SK-N-SH treated with all-trans-retinoic acid at 6 μM for 48 hours (cell line): ENCODE measurements at regions not wholly inside any gene's neighbourhood (a gene's known extent, or its start where the extent isn't known, plus 50 kb on each side); places are given as distances from the start of the nearest gene placed in this dataset.

Source experiments
- ARNTL ChIP-seq: fragments of 450-650 bp; formaldehyde crosslinking; IDR thresholded peaks from 2 replicates; pipeline ENCODE4 v1.5.0; 2020; ENCODE audit warnings: low read depth, mild to moderate bottlenecking, moderate library complexity, borderline replicate concordance
- CREB5 ChIP-seq: fragments of 250-450 bp; sonication (Bioruptor Pico); IDR thresholded peaks from 2 replicates; pipeline ENCODE4 v1.5.1; 2020; ENCODE audit warnings: low read depth, mild to moderate bottlenecking, moderate library complexity
- CSDC2 ChIP-seq: fragments of 250-450 bp; sonication (Bioruptor Pico); IDR thresholded peaks from 2 replicates; pipeline ENCODE4 v1.5.0; 2020; ENCODE audit warnings: mild to moderate bottlenecking, moderate library complexity
- ESRRG ChIP-seq: fragments of 250-450 bp; sonication (Bioruptor Pico); IDR thresholded peaks from 2 replicates; pipeline ENCODE4 v1.6.1; 2021; ENCODE audit warnings: mild to moderate bottlenecking
- GLIS3 ChIP-seq: fragments of 250-450 bp; sonication (Bioruptor Pico); IDR thresholded peaks from 2 replicates; pipeline ENCODE4 v1.5.0; 2020; ENCODE audit warnings: mild to moderate bottlenecking, moderate library complexity
- OSR1 ChIP-seq: fragments of 250-450 bp; sonication (Bioruptor Pico); IDR thresholded peaks from 2 replicates; pipeline ENCODE4 v1.8.0; 2022; ENCODE audit warnings: moderate library complexity, mild to moderate bottlenecking, inconsistent platforms
- RARB ChIP-seq: fragments of 250-450 bp; sonication (Bioruptor Pico); IDR thresholded peaks from 2 replicates; pipeline ENCODE4 v1.8.0; 2021; ENCODE audit warnings: mild to moderate bottlenecking, moderate library complexity
- TCF4 ChIP-seq: fragments of 250-450 bp; sonication (Bioruptor Pico); IDR thresholded peaks from 2 replicates; pipeline ENCODE4 v1.8.0; 2021; ENCODE audit warnings: mild to moderate bottlenecking, moderate library complexity, borderline replicate concordance
- ZFP3 ChIP-seq: fragments of 250-450 bp; sonication (Bioruptor Pico); IDR thresholded peaks from 2 replicates; pipeline ENCODE4 v1.5.0; 2020; ENCODE audit warnings: mild to moderate bottlenecking, moderate library complexity
- ZFP30 ChIP-seq: fragments of 450-650 bp; formaldehyde crosslinking; IDR thresholded peaks from 2 replicates; pipeline ENCODE4 v1.5.0; 2022; ENCODE audit warnings: mild to moderate bottlenecking, moderate library complexity
- ZNF70 ChIP-seq: fragments of 450-650 bp; formaldehyde crosslinking; IDR thresholded peaks from 2 replicates; pipeline ENCODE4 v1.5.0; 2020; ENCODE audit warnings: mild to moderate bottlenecking, moderate library complexity
- TF ChIP-seq, protein P1 (sequence below): fragments of 250-450 bp; sonication (Bioruptor Pico); IDR thresholded peaks from 2 replicates; pipeline ENCODE4 v1.5.1; 2021; ENCODE audit warnings: mild to moderate bottlenecking, moderate library complexity
- TF ChIP-seq, protein P2 (sequence below): fragments of 250-450 bp; sonication (Bioruptor Pico); IDR thresholded peaks from 2 replicates; pipeline ENCODE4 v1.8.0; 2021; ENCODE audit warnings: low read depth, mild to moderate bottlenecking, moderate library complexity, borderline replicate concordance

GRCh38 chr21:16777041-16777720 lies 735.7 kb upstream of the CXADR start:
- TF ChIP-seq RARB (CRISPR knock-in tag) (no peak), ESRRG (CRISPR knock-in tag) (no peak), ZNF70 (CRISPR knock-in tag) (no peak), ZFP3 (no peak), ARNTL (CRISPR knock-in tag) (no peak), ZFP30 (CRISPR knock-in tag) (no peak), CSDC2 (CRISPR knock-in tag) (no peak), OSR1 (CRISPR knock-in tag) (no peak), CREB5 (no peak), TCF4 (CRISPR knock-in tag) (no peak), GLIS3 (CRISPR knock-in tag) (no peak)
- TF ChIP-seq, protein P1, sequence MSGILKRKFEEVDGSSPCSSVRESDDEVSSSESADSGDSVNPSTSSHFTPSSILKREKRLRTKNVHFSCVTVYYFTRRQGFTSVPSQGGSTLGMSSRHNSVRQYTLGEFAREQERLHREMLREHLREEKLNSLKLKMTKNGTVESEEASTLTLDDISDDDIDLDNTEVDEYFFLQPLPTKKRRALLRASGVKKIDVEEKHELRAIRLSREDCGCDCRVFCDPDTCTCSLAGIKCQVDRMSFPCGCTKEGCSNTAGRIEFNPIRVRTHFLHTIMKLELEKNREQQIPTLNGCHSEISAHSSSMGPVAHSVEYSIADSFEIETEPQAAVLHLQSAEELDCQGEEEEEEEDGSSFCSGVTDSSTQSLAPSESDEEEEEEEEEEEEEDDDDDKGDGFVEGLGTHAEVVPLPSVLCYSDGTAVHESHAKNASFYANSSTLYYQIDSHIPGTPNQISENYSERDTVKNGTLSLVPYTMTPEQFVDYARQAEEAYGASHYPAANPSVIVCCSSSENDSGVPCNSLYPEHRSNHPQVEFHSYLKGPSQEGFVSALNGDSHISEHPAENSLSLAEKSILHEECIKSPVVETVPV: no peak
- TF ChIP-seq, protein P2, sequence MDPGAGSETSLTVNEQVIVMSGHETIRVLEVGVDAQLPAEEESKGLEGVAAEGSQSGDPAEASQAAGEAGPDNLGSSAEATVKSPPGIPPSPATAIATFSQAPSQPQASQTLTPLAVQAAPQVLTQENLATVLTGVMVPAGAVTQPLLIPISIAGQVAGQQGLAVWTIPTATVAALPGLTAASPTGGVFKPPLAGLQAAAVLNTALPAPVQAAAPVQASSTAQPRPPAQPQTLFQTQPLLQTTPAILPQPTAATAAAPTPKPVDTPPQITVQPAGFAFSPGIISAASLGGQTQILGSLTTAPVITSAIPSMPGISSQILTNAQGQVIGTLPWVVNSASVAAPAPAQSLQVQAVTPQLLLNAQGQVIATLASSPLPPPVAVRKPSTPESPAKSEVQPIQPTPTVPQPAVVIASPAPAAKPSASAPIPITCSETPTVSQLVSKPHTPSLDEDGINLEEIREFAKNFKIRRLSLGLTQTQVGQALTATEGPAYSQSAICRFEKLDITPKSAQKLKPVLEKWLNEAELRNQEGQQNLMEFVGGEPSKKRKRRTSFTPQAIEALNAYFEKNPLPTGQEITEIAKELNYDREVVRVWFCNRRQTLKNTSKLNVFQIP (CRISPR knock-in tag): no peak
